Neural cell (in vitro differentiated cells): ENCODE measurements at regions not wholly inside any gene's neighbourhood (a gene's known extent, or its start where the extent isn't known, plus 50 kb on each side); places are given as distances from the start of the nearest gene placed in this dataset.

Source experiments
- H2AFZ ChIP-seq: fragments of 200-600, 300-800 bp; sonication (generic), shearing (Covaris generic); 2 replicates; pipeline ENCODE4 v1.6.0; 2014; ENCODE audit warnings: low read depth, mild to moderate bottlenecking, antibody characterized with exemption, low read length, moderate library complexity
- H3F3A ChIP-seq: fragments of 200-600 bp; shearing (Covaris generic); 2 replicates; pipeline ENCODE4 v1.6.1; 2016; ENCODE audit warnings: mild to moderate bottlenecking, moderate library complexity, mixed read lengths, antibody characterized with exemption, low read length; ENCODE audit not compliant: insufficient read depth, poor library complexity, severe bottlenecking
- H3K27ac ChIP-seq: fragments of 200-600, 300-800 bp; sonication (generic), shearing (Covaris generic); 2 replicates; pipeline ENCODE4 v1.5.1; 2014; ENCODE audit warnings: mild to moderate bottlenecking, low read length, moderate library complexity
- H3K27me3 ChIP-seq: fragments of 300-800, 200-600 bp; sonication (generic), shearing (Covaris generic); 2 replicates; pipeline ENCODE4 v1.6.0; 2014; ENCODE audit warnings: mild to moderate bottlenecking, low read depth, low read length, moderate library complexity; ENCODE audit not compliant: insufficient read depth
- H3K36me3 ChIP-seq: fragments of 300-800, 200-600 bp; sonication (generic), shearing (Covaris generic); 2 replicates; pipeline ENCODE4 v1.5.1; 2014; ENCODE audit warnings: mild to moderate bottlenecking, antibody characterized with exemption, low read length, moderate library complexity; ENCODE audit not compliant: insufficient read depth
- H3K4me2 ChIP-seq: fragments of 300-800, 200-600 bp; sonication (generic), shearing (Covaris generic); 2 replicates; pipeline ENCODE4 v1.6.0; 2014; ENCODE audit warnings: mild to moderate bottlenecking, low read length
- H3K4me3 ChIP-seq: fragments of 300-800, 200-600 bp; sonication (generic), shearing (Covaris generic); 2 replicates; pipeline ENCODE4 v1.5.1; 2014; ENCODE audit warnings: mild to moderate bottlenecking, low read length, moderate library complexity
- H3K79me2 ChIP-seq: fragments of 200-600 bp; shearing (Covaris generic); replicated peaks from 2 replicates; pipeline ENCODE4 v1.6.0; 2014; ENCODE audit warnings: mild to moderate bottlenecking, low read length, moderate library complexity; ENCODE audit not compliant: insufficient read depth
- H3K9ac ChIP-seq: fragments of 300-800, 200-600 bp; sonication (generic), shearing (Covaris generic); 2 replicates; pipeline ENCODE4 v1.6.1; 2016; ENCODE audit warnings: mild to moderate bottlenecking, low read length, mixed read lengths
- H3K9me2 ChIP-seq: fragments of 200-600 bp; shearing (Covaris generic); 2 replicates; pipeline ENCODE4 v1.6.1; 2016; ENCODE audit warnings: mild to moderate bottlenecking, low read length, mixed read lengths; ENCODE audit not compliant: insufficient read depth
- H3K9me3 ChIP-seq: fragments of 200-600, 300-800 bp; sonication (generic), shearing (Covaris generic); 2 replicates; pipeline ENCODE4 v1.6.1; 2016; ENCODE audit warnings: mild to moderate bottlenecking, mixed run types, low read length, moderate library complexity, mixed read lengths
- H4K20me1 ChIP-seq: fragments of 200-600 bp; shearing (Covaris generic); 2 replicates; pipeline ENCODE4 v1.6.1; 2016; ENCODE audit warnings: mild to moderate bottlenecking, mixed run types; ENCODE audit not compliant: insufficient read depth
- EP300 ChIP-seq: fragments of 450-650 bp; conservative IDR thresholded peaks from 2 replicates; pipeline ENCODE4 v1.6.1; 2014; ENCODE audit warnings: antibody characterized with exemption, mild to moderate bottlenecking, moderate library complexity; ENCODE audit not compliant: poor library complexity, severe bottlenecking
- EZH2 ChIP-seq: fragments of 200-600, 300-800 bp; shearing (Covaris generic), sonication (generic); IDR thresholded peaks from 2 replicates; pipeline ENCODE4 v1.6.1; 2014; ENCODE audit warnings: antibody characterized with exemption, low read length, borderline replicate concordance, mild to moderate bottlenecking; ENCODE audit not compliant: insufficient read depth, poor library complexity, severe bottlenecking
- MXI1 ChIP-seq: fragments of 450-650 bp; conservative IDR thresholded peaks from 2 replicates; pipeline ENCODE4 v1.6.1; 2014; ENCODE audit warnings: antibody characterized with exemption, mild to moderate bottlenecking; ENCODE audit not compliant: poor library complexity, severe bottlenecking
- POLR2AphosphoS5 ChIP-seq: IDR thresholded peaks from 2 replicates; pipeline ENCODE4 v1.6.1; 2012
- RAD21 ChIP-seq: fragments of 450-650 bp; conservative IDR thresholded peaks from 2 replicates; pipeline ENCODE4 v1.6.1; 2014; ENCODE audit warnings: antibody characterized with exemption, mild to moderate bottlenecking, moderate library complexity
- SMC3 ChIP-seq: fragments of 450-650 bp; conservative IDR thresholded peaks from 2 replicates; pipeline ENCODE4 v1.6.1; 2014; ENCODE audit warnings: antibody characterized with exemption, mild to moderate bottlenecking, moderate library complexity; ENCODE audit not compliant: poor library complexity
- TAF1 ChIP-seq: IDR thresholded peaks from 2 replicates; pipeline ENCODE4 v1.6.1; 2012; ENCODE audit warnings: low read depth
- TF ChIP-seq, protein P1 (sequence below): fragments of 450-650 bp; IDR thresholded peaks from 2 replicates; pipeline ENCODE4 v1.5.1; 2014; ENCODE audit warnings: antibody characterized with exemption, mild to moderate bottlenecking, moderate library complexity; ENCODE audit not compliant: poor library complexity, severe bottlenecking
- TF ChIP-seq, protein P2 (sequence below): IDR thresholded peaks from 2 replicates; pipeline ENCODE4 v1.6.1; 2012; ENCODE audit warnings: borderline replicate concordance

DNA sequence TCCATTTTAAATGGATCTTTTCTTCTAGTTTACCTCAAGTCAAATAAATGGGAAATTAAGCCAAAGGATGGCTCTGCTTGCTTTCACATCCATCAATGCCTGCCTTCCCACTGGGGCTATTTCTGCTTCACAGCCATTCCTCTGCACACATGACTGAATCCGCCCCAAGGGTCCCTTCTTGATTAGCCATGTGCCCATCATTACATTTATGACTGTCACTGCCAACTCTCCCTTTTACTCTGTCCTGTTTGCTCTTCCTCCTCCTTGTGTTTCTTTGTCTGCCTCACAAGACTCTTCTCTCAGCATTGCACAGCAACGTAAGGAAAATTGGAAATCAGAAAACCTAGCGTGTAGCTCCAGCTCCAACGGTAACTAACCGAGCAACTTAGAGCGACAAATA is 410.2 kb downstream of the TBC1D4 start:
- Histone ChIP-seq H2AFZ (no peak overlapping the region), H3K9me2 (no peaks in the 10 kb centered on the region), H3K4me2 (no peak overlapping the region), H3K36me3 (no peaks in the 10 kb centered on the region), H3K27me3 (no peaks in the 10 kb centered on the region), H3K4me3 (no peak overlapping the region), H3F3A (no peaks in the 10 kb centered on the region), H3K9me3 (no peaks in the 10 kb centered on the region), H3K9ac (no peak overlapping the region), H4K20me1 (no peaks in the 10 kb centered on the region), H3K79me2 (no peaks in the 10 kb centered on the region), H3K27ac (peak overlapping the region; percentile 48)
- peak; percentile 27 for TF ChIP-seq RAD21
- TF ChIP-seq, protein P1, sequence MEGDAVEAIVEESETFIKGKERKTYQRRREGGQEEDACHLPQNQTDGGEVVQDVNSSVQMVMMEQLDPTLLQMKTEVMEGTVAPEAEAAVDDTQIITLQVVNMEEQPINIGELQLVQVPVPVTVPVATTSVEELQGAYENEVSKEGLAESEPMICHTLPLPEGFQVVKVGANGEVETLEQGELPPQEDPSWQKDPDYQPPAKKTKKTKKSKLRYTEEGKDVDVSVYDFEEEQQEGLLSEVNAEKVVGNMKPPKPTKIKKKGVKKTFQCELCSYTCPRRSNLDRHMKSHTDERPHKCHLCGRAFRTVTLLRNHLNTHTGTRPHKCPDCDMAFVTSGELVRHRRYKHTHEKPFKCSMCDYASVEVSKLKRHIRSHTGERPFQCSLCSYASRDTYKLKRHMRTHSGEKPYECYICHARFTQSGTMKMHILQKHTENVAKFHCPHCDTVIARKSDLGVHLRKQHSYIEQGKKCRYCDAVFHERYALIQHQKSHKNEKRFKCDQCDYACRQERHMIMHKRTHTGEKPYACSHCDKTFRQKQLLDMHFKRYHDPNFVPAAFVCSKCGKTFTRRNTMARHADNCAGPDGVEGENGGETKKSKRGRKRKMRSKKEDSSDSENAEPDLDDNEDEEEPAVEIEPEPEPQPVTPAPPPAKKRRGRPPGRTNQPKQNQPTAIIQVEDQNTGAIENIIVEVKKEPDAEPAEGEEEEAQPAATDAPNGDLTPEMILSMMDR = no peak
- peak; percentile 15 for TF ChIP-seq SMC3
- no peak for TF ChIP-seq EP300
- TF ChIP-seq EZH2 = no peak
- TF ChIP-seq TAF1 = no peak
- no peak for TF ChIP-seq POLR2AphosphoS5
- TF ChIP-seq, protein P2, sequence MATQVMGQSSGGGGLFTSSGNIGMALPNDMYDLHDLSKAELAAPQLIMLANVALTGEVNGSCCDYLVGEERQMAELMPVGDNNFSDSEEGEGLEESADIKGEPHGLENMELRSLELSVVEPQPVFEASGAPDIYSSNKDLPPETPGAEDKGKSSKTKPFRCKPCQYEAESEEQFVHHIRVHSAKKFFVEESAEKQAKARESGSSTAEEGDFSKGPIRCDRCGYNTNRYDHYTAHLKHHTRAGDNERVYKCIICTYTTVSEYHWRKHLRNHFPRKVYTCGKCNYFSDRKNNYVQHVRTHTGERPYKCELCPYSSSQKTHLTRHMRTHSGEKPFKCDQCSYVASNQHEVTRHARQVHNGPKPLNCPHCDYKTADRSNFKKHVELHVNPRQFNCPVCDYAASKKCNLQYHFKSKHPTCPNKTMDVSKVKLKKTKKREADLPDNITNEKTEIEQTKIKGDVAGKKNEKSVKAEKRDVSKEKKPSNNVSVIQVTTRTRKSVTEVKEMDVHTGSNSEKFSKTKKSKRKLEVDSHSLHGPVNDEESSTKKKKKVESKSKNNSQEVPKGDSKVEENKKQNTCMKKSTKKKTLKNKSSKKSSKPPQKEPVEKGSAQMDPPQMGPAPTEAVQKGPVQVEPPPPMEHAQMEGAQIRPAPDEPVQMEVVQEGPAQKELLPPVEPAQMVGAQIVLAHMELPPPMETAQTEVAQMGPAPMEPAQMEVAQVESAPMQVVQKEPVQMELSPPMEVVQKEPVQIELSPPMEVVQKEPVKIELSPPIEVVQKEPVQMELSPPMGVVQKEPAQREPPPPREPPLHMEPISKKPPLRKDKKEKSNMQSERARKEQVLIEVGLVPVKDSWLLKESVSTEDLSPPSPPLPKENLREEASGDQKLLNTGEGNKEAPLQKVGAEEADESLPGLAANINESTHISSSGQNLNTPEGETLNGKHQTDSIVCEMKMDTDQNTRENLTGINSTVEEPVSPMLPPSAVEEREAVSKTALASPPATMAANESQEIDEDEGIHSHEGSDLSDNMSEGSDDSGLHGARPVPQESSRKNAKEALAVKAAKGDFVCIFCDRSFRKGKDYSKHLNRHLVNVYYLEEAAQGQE = peak; percentile 53
- no peak for TF ChIP-seq MXI1

DNA sequence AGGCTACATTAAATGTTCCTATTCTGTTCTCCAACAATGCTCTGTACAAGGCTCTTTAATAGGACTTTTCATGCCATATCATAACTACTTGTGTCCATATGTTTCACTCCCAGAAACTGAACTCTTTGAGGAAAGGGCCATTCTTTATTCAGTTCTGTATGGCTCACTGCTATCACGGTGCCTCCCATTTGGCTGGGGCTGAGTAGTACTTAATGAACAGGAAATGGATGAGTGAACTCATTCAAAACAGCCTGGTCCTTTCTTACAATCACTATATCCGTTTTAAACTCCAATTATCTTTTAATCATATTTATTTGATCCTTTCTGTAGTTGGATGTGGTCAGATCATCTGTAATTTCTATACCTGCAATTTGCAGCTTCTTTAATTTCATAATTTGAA is 410.6 kb downstream of the TBC1D4 start:
- H3K27ac ChIP-seq = peak overlapping the region; percentile 48
- H3K36me3 ChIP-seq = no peaks in the 10 kb centered on the region
- H3F3A ChIP-seq = no peaks in the 10 kb centered on the region
- H4K20me1 ChIP-seq = no peaks in the 10 kb centered on the region
- TF ChIP-seq EP300 (no peak), RAD21 (no peak), POLR2AphosphoS5 (no peak), MXI1 (no peak), TAF1 (no peak), SMC3 (no peak), EZH2 (no peak)
- TF ChIP-seq, protein P2 = no peak
- TF ChIP-seq, protein P1 = no peak
- no peaks in the 10 kb centered on the region for H3K27me3 ChIP-seq
- H3K79me2 ChIP-seq = no peaks in the 10 kb centered on the region
- no peak overlapping the region for H3K9ac ChIP-seq
- no peaks in the 10 kb centered on the region for H3K9me2 ChIP-seq
- H3K9me3 ChIP-seq = no peaks in the 10 kb centered on the region
- H3K4me2 ChIP-seq = no peak overlapping the region
- H3K4me3 ChIP-seq = no peak overlapping the region
- no peak overlapping the region for H2AFZ ChIP-seq
